ENCODE measurements at regions not wholly inside any gene's neighbourhood (a gene's known extent, or its start where the extent isn't known, plus 50 kb on each side); places are given as distances from the start of the nearest gene placed in this dataset.

DNA sequence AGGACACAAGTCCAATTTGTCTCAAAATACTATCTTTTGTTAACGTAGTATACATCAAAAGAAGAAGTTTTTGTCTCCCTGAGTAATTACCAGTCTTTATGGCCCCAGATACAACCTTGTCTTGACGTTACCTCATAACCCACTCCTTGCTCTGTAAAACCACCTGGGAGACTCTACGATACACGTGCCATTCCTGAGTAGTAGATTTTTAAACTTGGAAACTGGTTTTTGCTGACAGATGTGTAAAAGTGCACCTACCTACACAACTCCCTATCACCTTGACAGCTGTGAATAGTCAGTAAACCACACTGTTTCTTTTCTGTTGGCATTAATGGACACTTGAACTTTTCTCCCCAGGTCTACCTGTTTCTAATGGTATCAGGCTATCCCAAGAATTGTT lies 51.7 kb upstream of the RARB start:
- intact Hi-C loops (cut with DNase I) = no loop called here
- no peak for DNase-seq

DNA sequence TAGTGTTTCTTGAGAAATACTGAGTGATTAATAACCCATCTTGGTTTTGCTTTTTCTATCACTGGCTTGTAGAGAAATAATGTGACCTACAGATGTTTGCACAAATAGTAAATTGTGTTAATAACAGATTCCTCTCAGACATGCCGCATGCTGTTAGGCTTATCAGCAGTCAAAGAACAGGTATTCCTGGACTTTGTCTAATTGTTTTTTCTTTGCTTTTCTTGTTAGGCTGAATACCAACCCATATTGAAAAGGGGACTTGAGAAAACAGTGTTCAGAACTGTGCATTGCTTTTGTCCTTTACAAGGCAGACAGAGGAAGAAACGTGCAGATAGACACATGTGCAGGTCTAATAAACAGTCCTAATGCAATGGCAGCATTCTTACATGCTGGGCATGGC lies 51.0 kb upstream of the RARB start:
- intact Hi-C loops (cut with DNase I) = no loop called here

More for the DNA sequence above, 51.0 kb upstream of the RARB start:
- DNase-seq = no peak

Measured in head of caudate nucleus (tissue), 42 donors.